Osteocyte (in vitro differentiated cells): ENCODE measurements at regions not wholly inside any gene's neighbourhood (a gene's known extent, or its start where the extent isn't known, plus 50 kb on each side); places are given as distances from the start of the nearest gene placed in this dataset.
A peak's percentile ranks its signal among the peaks of the same experiment; 100 is the strongest.

Source experiments
- DNase-seq: peaks from one replicate; pipeline ENCODE4 v3.0.0; 2021; ENCODE audit warnings: mixed read lengths; ENCODE audit not compliant: unreplicated experiment; ENCODE audit errors: extremely low spot score
- H3K27ac Mint-ChIP-seq: one replicate; pipeline ENCODE4 v1.8.0; 2021; ENCODE audit warnings: mild to moderate bottlenecking, mixed read lengths; ENCODE audit not compliant: unreplicated experiment
- H3K27me3 Mint-ChIP-seq: one replicate; pipeline ENCODE4 v1.8.0; 2021; ENCODE audit warnings: mixed read lengths; ENCODE audit not compliant: unreplicated experiment
- H3K36me3 Mint-ChIP-seq: one replicate; pipeline ENCODE4 v1.8.0; 2021; ENCODE audit warnings: mixed read lengths; ENCODE audit not compliant: unreplicated experiment
- H3K4me1 Mint-ChIP-seq: one replicate; pipeline ENCODE4 v1.8.0; 2021; ENCODE audit warnings: mixed read lengths; ENCODE audit not compliant: unreplicated experiment
- H3K4me3 Mint-ChIP-seq: one replicate; pipeline ENCODE4 v1.8.0; 2021; ENCODE audit warnings: mild to moderate bottlenecking, moderate library complexity, mixed read lengths; ENCODE audit not compliant: unreplicated experiment
- H3K9me3 Mint-ChIP-seq: one replicate; pipeline ENCODE4 v1.8.0; 2021; ENCODE audit warnings: mixed read lengths; ENCODE audit not compliant: unreplicated experiment
- TF ChIP-seq, protein P1 (sequence below): fragments of 200-600 bp; sonication (generic); IDR thresholded peaks from 2 replicates; pipeline ENCODE4 v1.5.0; 2021; ENCODE audit warnings: antibody characterized with exemption, mild to moderate bottlenecking, moderate library complexity

DNA sequence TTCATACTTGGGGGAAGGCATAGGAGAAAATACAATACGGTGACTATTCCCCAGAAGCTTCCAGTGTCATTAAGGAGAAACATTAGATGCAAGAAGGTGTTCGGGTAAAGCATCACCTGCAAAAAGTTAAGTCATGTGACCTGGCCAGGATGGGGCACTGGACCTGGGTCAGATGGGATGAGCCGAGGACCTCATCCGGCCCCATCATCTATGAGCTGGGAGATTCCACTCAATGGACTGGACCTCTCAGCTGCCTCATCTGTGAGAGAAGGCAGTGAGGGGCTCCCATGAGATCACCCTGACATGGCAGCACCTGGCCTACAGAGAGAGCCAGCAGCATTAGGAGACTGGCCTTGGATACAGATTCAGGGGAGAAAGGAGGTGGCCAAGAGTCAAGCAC lies 111.4 kb upstream of the TEX51 start:
- H3K27me3 Mint-ChIP-seq = peaks cover 7% of the 10 kb centered on the region
- TF ChIP-seq, protein P1, sequence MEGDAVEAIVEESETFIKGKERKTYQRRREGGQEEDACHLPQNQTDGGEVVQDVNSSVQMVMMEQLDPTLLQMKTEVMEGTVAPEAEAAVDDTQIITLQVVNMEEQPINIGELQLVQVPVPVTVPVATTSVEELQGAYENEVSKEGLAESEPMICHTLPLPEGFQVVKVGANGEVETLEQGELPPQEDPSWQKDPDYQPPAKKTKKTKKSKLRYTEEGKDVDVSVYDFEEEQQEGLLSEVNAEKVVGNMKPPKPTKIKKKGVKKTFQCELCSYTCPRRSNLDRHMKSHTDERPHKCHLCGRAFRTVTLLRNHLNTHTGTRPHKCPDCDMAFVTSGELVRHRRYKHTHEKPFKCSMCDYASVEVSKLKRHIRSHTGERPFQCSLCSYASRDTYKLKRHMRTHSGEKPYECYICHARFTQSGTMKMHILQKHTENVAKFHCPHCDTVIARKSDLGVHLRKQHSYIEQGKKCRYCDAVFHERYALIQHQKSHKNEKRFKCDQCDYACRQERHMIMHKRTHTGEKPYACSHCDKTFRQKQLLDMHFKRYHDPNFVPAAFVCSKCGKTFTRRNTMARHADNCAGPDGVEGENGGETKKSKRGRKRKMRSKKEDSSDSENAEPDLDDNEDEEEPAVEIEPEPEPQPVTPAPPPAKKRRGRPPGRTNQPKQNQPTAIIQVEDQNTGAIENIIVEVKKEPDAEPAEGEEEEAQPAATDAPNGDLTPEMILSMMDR = no peak
- H3K9me3 Mint-ChIP-seq = no peaks in the 10 kb centered on the region
- H3K4me1 Mint-ChIP-seq = no peaks in the 10 kb centered on the region
- no peak overlapping the region for H3K4me3 Mint-ChIP-seq
- H3K36me3 Mint-ChIP-seq = no peaks in the 10 kb centered on the region
- DNase-seq = no peak
- H3K27ac Mint-ChIP-seq = no peak overlapping the region

DNA sequence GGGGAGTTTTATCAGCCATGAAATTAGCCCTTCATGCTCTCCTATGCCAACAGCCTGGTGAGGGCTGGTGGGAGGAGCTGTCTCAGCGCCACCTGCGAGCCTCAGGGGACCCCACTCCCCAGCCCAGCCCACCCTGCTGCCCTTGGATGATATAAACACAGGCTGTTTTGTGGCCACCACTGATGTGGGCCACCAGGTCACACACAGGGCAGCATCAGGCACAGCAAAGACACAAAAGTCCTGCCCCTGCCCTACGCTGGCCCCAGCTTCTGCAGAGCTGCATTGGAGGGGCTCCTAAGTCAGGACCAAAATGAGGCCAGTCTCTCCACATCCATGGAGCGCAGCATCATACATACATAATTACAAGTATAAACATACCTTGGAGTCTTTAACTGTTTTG lies 110.6 kb upstream of the TEX51 start:
- Mint-ChIP-seq H3K27me3 (peaks cover 8% of the 10 kb centered on the region), H3K27ac (no peak overlapping the region), H3K4me1 (no peaks in the 10 kb centered on the region), H3K36me3 (no peaks in the 10 kb centered on the region), H3K9me3 (no peaks in the 10 kb centered on the region), H3K4me3 (no peak overlapping the region)
- no peak for DNase-seq
- TF ChIP-seq, protein P1 = no peak

DNA sequence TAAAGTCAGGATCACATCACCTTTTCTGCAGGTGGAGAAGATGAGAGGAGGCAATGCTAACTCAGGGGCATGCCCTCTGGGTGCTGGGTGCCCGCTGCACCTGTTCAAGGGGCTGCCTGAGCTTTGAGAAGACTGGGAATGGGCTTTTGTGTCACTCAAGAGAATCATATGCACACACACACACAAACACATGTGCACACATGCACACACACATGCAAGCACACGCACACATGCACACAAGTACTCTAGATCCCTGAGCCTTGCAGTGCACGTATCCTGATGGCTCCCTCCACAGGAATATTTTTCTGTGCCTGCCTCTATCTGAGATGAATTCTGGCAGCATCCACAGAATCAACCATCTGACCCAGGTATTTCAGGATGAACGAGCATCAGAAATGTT lies 110.0 kb upstream of the TEX51 start:
- TF ChIP-seq, protein P1 = no peak
- no peak overlapping the region for H3K27ac Mint-ChIP-seq
- no peaks in the 10 kb centered on the region for H3K9me3 Mint-ChIP-seq
- no peaks in the 10 kb centered on the region for H3K4me1 Mint-ChIP-seq
- peaks cover 11% of the 10 kb centered on the region for H3K27me3 Mint-ChIP-seq
- no peaks in the 10 kb centered on the region for H3K36me3 Mint-ChIP-seq
- no peak overlapping the region for H3K4me3 Mint-ChIP-seq
- DNase-seq = no peak

DNA sequence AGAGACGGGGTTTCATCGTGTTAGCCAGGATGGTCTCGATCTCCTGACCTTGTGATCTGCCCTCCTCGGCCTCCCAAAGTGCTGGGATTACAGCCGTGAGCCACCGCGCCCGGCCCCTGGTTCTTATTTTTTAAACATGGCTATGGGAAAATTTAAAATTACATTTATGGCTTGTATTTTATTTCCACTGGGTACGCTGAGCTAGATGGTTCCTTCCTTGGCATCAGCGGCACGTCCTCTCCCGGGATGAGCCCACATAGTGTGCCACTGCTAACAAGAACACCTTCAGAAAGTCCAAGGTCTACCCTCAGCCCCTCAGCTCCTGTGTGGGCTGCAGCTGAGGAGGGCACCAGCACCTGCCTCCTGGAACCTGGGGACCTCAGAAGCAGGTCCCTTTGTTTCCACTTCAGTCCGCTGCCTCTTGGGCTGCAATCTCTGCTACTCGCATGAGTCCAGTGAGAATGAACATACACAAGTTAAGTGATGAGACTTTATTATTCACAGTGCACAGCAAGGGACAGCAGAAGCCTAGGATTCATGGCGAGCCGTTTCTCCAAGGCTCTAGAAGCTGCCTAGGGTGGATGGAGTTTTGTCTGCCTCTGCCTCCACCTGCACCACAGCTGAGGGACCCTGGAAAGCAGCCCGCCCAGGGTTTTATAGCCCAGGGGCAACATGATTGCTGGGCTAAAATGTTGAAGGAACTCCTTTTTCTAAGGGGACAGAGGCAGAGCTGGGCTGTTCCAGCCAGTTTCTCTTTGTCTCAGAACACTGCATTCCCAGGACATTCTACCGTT lies 107.5 kb upstream of the TEX51 start:
- peaks cover 17% of the 10 kb centered on the region for H3K27me3 Mint-ChIP-seq
- H3K27ac Mint-ChIP-seq = no peak overlapping the region

DNA sequence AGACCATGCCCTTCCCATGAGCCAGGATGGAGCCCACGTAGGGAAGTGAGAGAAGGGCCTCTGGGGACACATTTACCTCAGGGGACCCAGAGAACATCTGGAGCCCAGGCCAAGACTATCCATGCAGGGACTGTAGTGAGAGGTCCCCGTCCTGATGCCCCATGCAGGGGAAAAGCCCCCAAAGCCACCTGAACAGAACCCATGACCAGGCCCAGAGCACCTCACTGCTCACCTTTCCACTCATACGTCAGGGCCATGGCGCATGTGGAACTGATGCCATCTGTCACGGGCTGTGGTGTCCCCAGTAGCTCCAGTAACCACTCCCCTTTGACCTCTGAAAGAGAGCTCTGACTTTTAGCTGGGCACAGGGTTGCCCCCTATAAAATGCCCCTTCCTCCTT lies 106.5 kb upstream of the TEX51 start:
- Mint-ChIP-seq H3K36me3 (no peaks in the 10 kb centered on the region), H3K27ac (no peak overlapping the region), H3K27me3 (peaks cover 17% of the 10 kb centered on the region), H3K4me3 (no peak overlapping the region), H3K9me3 (no peaks in the 10 kb centered on the region), H3K4me1 (no peaks in the 10 kb centered on the region)
- DNase-seq = peak; percentile 38
- TF ChIP-seq, protein P1 = no peak

More for the DNA sequence above, 107.5 kb upstream of the TEX51 start:
- no peaks in the 10 kb centered on the region for H3K9me3 Mint-ChIP-seq
- no peaks in the 10 kb centered on the region for H3K36me3 Mint-ChIP-seq
- TF ChIP-seq, protein P1 = no peak
- no peaks in the 10 kb centered on the region for H3K4me1 Mint-ChIP-seq
- DNase-seq = no peak
- H3K4me3 Mint-ChIP-seq = no peak overlapping the region
